A204.1 (cell line): ENCODE measurements at regions not wholly inside any gene's neighbourhood (a gene's known extent, or its start where the extent isn't known, plus 50 kb on each side); places are given as distances from the start of the nearest gene placed in this dataset.

Source experiments
- FAIRE-seq: peaks from 2 replicates; lab custom pipeline; 2012; peaks lifted over from hg19 to GRCh38; lab: Jason Lieb, UNC

- FAIRE-seq, result no peak
These were observed 492.0 kb upstream of the IGFBP7 start for GRCh38 chr4:57602141-57602540.

GRCh38 chr4:57591073-57591472, 480.9 kb upstream of the IGFBP7 start:
- no peak for FAIRE-seq

DNA sequence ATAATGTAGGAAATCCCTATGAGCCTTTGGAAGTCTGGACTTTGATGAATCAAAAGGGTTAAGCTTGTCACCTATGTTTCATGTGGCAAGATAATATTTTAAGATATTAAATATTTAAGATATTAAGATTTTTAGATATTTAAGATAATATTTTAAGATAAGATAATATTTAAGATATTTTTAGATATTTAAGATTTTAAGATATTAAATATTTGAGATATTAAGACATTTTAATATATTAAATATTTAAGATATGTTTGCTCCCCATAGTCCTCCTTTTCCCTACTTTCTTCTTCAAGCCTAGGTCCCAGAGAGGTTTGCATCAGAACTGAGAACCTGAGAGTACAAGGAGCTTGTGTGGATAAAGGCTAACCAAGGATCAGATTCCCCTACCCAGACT, 478.4 kb upstream of the IGFBP7 start:
- FAIRE-seq, result peak; percentile 70

DNA sequence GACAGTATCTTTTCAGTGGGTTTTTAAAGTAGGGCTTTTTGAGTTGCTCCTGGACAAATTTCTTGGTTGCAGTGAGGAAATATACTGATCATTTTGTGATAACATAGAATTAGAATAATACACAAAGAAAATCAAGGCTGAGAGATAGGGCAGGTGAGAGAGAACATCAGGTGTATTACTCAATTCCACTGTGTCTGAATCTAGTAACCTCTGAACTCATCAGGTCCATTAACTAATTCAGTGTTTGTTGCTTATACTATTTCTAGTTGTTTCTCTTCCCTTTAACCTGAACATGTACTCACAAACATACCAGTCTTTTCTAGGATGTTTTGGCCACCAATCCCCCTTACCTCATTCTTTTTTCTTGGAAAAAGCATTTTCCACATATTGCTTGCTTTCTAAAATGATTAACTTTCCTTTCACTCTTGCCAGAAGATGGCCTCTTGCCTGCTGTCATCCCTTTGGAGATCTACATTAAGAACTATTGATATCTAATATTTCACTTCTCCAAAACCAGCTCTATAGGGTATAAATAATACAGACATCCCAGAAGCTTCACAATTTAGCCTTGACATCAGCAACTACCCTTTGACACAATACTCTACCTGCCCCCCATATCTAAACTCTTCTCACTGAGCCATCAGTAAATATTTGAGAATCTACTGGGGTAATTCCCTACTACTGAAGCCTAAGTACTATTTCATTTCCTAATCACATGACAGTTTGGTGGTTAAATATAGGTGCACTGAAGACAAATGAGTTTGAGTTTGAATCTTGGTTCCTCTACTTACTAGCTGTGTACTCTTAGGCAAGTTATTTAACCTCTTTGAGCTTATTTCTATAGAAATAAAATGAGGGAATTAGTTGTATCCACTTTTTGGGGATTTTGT, 470.8 kb upstream of the IGFBP7 start:
- no peak for FAIRE-seq

DNA sequence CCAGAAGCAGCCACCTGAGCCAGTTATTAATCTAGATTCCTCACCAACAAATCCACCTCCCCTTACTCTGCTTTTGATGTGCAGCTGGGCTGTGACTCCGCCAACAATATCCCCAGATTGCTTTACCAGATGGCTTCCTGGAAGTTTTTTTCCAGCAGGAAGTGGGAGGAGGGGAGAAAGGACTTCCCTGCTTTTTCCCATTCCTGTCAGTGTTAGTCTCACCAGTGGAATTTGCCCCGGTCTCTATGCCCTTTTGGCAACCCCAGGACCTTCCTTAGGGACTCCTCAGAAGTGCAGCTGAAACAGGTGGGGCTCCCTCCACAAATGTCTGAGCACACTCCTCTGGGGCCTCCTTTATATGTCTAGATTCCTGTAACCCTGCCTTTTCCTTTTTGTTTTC, 465.2 kb upstream of the IGFBP7 start:
- no peak for FAIRE-seq

DNA sequence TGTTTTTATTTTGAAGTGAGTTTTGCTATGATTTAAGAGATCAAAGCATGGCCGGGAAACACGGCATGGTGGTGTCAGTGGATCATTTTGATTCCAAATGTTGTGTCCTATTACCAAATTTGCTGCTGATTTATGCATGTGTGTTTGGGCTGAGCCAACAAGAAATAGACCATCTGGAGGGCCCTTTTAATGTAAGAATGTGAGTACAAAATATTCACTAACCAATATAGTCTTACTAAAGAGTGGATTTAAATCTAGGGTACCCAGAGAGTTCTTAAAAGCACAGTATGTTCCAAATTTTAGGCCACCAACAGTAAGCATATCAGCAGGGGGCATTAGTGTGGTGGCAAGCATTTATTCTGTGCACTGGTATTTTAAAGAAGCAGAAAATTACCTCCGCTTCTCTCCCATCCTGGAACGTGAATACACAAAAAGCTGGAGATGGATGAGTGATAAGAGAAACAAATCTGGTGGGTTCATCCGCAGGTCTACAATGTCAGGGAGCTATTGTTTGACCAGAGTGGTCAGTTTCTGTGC, 444.4 kb upstream of the IGFBP7 start:
- no peak for FAIRE-seq

DNA sequence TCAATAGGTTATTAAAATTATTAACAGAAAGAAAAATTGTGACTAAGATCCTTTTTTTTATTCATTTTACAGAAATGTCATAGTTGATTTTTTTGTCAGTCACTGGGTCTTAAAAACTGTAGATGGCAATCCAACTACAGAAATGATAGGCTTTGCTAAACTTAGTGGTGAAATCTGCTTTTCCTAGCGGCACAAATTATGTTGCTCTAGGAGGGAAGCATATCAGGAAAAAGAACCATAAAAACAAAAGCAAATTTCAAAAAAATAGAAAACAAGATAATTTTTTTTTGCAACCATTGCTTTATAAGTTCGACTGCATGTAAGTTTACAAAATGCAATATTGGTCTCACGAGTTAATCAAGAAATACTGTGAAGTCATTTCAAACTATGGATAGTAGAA, 443.5 kb upstream of the IGFBP7 start:
- no peak for FAIRE-seq

DNA sequence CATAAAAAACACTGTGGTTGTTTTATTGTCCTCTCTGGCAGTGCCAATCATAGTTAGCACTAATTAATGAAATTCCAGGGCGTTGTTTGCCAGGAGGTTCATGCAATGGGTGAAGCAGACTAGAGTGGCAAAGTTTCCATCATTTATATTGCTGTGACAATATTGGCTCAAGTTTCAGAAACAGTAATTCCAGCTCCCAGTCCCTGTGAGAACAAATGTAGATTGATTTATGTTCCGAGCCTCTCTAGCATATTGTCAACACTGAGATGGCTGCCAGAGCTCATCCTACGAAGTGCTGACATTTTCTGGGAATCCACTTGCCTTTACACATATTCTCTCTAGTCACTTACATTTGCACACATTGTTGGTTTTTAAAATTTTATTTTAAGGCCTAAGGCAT, 440.0 kb upstream of the IGFBP7 start:
- no peak for FAIRE-seq

- no peak for FAIRE-seq
These were observed 438.7 kb upstream of the IGFBP7 start for GRCh38 chr4:57548856-57549255.

DNA sequence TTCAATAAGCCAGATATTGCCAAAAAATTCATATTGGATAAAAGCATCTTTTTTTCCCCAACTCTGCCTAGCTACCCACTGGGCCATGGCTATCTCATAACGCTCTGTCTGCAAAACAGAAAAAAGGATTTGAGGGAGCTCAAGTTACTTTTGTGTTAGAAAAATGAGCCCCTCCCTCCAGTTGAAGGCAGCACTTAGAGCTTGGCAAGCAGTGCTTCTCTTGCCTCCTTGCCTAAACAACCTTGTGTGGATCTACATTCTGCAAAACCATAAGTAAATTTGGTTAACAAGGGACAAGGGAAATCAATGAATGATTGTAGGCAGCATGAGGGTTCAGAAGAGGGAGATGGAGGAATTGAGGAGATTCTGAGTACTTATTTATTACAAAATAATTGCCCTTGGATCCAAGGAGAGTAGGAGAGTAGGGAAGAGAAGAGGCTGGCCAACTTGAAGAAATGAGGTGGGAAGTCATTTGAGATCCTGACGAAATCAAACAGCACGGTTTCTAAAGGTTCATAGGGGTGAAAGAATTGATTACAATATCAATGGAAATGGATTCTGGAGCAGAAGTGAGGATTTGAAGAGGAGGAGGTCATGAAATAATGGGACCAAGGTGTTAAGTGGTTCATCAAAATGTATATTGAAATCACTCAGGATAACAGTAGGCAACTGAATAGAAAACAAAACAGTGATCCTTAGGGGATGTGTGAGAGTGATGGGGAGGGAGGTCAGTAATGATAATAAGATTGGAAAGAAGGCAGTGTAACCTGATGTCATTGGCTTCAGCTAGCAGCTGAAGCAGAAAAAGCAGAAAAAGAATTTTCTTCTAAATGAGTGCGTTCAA, 434.8 kb upstream of the IGFBP7 start:
- FAIRE-seq, result no peak

DNA sequence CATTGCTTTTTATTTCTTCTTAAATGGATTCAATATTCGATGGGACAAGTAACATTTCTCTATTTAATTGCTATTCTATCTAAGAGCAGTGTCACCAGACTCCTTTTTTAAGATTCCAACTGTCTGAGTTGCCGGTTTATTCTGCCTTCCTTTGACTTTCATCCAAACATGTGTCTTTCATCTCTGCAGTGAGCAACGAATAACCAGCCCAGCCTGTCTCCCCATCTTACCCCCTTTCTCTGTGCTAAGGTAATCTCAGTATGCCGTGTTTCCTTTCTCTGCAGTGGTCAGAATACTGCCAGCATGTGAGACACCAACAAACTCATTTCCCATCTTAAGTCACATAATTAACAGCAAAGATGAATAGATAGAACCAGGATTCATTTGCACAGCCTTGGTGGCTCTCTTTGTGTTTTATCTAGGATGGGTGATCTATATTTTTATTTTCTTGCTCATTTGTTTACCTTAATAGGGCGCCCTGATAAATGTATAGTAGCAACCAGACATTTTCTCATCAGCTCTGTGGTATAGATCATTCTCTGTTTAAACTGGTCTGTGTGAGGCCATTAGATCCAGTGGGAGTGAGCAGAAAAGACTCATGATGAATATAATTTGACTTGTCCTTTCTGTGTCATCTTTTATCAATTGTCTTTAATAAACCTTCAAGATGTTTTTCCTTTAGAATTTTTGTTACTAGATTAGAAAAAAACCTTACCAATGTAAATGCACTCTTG, 394.8 kb upstream of the IGFBP7 start:
- no peak for FAIRE-seq

GRCh38 chr4:57504139-57504538, 394.0 kb upstream of the IGFBP7 start:
- no peak for FAIRE-seq

DNA sequence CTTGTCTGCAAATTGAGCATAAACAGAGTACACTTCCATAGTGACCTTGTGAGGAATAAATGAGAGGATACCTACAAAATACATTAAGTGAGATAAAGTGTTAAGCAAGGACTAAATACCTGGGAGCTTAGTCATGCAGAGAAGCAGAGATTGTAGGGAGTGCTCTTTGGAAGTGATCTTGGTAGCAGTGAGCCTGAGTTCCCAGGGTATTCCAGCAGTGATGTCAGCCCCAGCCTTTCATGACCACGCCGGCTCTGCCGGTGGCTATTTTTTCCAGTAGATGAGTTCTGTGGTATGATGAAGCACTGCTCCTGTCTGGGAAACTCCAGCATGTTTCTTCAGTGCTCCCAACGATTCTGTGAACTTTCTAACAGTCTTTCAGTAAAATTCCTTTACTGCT, 391.5 kb upstream of the IGFBP7 start:
- no peak for FAIRE-seq

DNA sequence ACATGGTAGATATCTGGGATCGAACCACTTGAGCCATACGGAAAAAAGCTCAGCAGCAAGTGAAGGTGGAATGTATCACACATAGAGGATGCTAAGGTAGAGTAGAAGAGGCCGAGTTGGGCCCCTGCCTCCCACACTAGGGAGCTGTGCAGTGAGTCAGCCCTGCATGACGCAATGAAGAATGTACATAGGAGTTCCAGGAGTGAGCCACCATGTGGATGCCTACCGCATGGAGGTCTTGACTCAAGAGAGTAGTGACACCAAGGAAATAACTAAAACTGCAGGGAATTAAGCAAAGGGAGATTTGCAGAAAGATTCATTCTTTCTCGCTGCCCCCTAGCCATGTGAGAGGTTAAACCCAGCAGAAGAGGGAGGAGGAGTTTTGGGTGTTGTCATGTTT, 389.6 kb upstream of the IGFBP7 start:
- no peak for FAIRE-seq

DNA sequence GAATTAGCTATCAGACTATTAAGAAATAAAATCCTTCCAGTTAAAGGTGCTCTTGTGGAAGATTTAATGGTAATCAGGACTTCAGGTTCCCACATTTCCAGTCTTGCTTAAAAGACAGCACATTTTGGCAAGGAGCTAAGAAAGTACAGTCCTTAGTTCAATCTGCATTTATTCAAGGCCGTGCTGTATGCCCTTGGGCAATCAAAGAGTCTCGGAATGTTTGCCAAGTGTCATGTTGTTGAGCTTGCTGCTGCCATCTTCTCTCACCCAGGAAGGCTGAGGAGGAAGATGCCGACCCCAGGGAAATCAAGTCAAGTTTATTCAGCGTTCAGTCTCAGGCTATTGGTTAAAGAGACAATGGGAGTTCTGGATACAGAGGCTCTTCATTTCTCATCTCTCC, 388.1 kb upstream of the IGFBP7 start:
- no peak for FAIRE-seq

GRCh38 chr4:57496697-57497471, 386.7 kb upstream of the IGFBP7 start:
- FAIRE-seq, result no peak

- FAIRE-seq, result no peak
These were observed 384.6 kb upstream of the IGFBP7 start for GRCh38 chr4:57494821-57495220.

DNA sequence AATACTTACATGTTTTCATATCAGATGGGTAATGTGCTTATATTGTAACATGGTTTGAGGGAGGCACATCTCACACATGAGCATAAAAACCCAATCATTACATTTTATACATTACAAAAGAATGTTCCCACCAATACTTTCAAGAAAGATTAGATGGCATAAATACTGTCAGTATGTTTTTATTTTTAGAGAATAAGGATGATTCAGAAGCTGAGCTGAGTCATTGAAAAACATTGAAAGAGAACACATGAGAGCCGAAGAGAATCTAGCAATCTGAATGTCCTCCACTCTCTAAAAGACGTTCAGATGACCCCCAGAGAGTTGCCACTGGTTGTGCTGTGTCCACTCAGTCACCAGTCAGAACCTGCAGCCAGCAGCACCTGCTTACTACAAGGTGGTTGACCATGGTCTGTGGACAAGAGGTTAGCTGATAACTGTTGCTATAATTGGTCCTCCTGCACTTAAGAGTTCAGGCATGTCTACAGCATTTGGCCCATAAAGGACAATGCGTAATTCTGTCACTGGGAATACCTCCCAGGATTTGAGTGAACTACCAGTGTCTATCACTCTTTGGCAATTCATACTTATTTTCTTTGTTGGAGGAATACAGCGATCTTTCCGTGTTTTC, 382.2 kb upstream of the IGFBP7 start:
- FAIRE-seq, result no peak

DNA sequence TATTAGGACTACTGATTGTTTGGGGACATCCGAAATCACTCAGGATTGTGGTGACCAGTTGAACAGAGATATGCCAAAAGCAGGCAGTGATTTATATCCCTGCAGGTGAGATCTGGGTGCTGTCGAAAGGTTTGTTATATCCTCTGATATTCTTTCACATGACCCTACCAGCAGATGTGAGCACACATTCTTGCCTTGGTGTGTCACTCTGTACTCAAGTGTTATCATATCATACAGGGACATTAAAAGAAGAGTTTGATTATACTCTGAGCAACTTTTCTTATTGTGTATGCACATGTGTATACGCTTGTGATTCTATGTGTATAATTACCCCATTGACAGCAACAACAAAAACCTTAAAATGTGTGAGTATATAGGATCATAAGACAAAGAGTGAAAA, 381.2 kb upstream of the IGFBP7 start:
- FAIRE-seq, result no peak

GRCh38 chr4:57490520-57491255, 380.5 kb upstream of the IGFBP7 start:
- FAIRE-seq, result no peak
